AG10803 (cell line): ENCODE measurements at regions not wholly inside any gene's neighbourhood (a gene's known extent, or its start where the extent isn't known, plus 50 kb on each side); places are given as distances from the start of the nearest gene placed in this dataset.

Experiments used
- DNase-seq: peaks from one replicate; pipeline ENCODE4 v3.0.0; 2010; ENCODE audit warnings: low read depth
- H3K4me3 ChIP-seq: 2 replicates; pipeline ENCODE4 v1.5.1; 2011; ENCODE audit warnings: mild to moderate bottlenecking, low read length, control low read depth
- TF ChIP-seq, protein P1 (sequence below): conservative IDR thresholded peaks from 2 replicates; pipeline ENCODE4 v1.5.1; 2011; ENCODE audit warnings: mild to moderate bottlenecking, low read length, control low read depth, inconsistent platforms

DNA sequence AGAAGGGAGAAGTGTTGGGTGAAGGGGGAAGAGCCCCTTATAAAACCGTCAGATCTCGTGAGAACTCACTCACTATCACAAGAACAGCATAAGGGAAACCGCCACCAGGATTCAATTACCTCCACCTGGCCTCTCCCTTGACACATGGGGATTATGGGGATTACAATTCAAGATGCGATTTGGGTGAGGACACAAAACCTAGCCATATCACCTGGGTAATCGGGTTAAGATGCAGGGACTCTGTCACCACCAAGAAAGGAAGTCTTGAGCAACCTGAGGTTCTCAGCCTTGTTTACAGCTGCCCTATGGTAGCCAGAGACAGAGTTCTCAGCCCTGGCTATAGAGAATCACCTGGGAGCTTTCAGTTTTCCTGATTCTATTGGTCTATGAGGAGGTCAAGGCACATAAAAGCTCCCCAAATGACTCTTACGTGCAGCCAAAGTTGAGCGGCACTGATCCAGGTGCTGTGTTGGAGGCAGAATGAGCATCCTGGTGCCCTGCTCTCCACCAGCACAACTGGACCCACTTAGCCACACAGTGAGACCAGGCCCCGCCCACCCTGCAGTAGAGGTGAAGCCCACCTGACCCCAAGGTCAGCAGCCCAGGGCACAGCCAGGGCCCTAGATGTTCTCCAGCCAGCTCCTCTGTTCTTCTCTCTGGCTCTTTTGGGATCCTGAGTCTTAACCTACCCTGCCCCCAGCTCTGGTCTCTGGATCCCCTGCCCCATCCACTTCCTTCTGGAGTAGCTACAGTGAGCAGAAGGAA lies 138.5 kb upstream of the CDH5 start:
- no peak overlapping the region for H3K4me3 ChIP-seq
- TF ChIP-seq, protein P1, sequence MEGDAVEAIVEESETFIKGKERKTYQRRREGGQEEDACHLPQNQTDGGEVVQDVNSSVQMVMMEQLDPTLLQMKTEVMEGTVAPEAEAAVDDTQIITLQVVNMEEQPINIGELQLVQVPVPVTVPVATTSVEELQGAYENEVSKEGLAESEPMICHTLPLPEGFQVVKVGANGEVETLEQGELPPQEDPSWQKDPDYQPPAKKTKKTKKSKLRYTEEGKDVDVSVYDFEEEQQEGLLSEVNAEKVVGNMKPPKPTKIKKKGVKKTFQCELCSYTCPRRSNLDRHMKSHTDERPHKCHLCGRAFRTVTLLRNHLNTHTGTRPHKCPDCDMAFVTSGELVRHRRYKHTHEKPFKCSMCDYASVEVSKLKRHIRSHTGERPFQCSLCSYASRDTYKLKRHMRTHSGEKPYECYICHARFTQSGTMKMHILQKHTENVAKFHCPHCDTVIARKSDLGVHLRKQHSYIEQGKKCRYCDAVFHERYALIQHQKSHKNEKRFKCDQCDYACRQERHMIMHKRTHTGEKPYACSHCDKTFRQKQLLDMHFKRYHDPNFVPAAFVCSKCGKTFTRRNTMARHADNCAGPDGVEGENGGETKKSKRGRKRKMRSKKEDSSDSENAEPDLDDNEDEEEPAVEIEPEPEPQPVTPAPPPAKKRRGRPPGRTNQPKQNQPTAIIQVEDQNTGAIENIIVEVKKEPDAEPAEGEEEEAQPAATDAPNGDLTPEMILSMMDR: no peak
- no peak for DNase-seq

DNA sequence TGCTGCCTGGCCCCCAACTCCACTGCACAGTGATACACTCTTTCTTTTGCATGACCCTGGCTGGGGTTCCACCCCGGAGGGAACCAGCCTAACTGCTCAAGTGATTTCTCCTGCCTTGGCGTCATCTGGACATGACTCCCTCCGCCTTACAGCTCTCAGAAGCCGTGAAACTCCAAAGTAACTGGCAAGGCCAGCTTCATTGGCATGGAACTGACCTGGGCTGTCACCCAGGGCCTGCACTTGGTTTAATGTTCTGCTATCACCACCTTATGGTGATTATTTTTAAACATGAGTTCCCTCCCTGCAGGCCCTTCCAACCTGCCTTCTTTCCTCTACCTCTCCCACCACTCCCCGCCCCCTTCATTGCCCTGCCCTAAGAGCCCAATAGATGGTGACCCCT lies 139.7 kb upstream of the CDH5 start:
- DNase-seq: peak; percentile 20
- H3K4me3 ChIP-seq: no peak overlapping the region
- TF ChIP-seq, protein P1: no peak

DNA sequence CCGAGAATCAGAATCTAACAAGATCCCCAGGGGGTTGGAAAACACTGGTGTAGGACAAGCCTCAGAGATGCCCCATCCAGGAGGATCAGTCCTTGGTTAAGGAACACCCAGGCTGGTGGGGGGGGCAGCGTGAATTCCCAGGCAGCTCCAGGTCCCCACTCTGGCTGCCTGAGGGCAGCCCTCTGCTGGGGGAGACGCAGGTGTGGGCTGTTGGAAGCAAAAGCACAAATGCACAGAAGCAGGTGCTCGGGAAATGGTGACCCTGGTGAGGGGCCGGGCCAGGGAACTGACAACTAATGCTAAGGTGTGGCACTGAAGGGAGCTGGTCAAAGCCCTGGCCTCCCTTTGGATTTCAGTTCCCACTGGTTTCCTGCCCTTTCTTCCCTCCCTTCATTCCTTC lies 140.8 kb upstream of the CDH5 start:
- H3K4me3 ChIP-seq: no peak overlapping the region
- TF ChIP-seq, protein P1: no peak
- no peak for DNase-seq

DNA sequence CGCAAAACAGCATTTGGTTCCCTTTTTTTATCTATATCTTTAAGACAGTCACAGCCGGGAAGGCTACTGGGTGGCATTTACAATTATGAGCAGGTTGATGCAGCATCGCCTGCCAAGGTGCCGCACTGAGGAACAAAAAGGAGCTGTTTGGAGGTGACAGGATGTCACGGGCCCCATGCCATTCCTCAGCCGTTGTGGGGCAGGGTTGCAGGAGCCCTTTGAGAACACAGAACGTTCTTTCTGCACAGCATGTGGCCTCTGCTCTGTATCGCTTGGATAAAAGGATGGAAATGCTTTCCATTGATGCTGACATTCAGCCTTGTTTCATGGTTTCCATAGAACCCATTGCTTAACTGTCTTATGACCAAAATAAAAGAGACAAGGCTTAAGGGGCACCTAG lies 141.9 kb upstream of the CDH5 start:
- TF ChIP-seq, protein P1: no peak
- no peak for DNase-seq
- no peak overlapping the region for H3K4me3 ChIP-seq

DNA sequence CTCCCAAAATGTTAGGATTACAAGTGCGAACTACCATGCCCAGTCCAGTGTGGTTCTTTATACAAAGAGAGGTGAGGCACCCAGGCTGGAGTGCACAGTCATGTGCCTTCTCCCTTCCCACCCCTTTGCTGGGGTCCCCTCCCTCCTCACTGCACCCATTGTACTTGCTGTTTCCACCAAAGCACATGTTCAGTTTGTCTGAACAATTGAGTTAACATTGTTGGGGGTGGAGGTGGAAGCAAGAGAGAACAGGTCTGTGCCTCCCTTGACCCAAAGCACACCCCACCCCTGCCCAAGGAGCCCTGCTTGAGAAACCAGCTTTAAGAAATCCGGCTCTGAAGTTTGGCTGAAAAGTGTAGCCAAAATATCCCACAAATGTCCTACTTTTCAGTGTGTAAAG lies 142.3 kb upstream of the CDH5 start:
- H3K4me3 ChIP-seq: no peak overlapping the region
- TF ChIP-seq, protein P1: no peak
- no peak for DNase-seq

DNA sequence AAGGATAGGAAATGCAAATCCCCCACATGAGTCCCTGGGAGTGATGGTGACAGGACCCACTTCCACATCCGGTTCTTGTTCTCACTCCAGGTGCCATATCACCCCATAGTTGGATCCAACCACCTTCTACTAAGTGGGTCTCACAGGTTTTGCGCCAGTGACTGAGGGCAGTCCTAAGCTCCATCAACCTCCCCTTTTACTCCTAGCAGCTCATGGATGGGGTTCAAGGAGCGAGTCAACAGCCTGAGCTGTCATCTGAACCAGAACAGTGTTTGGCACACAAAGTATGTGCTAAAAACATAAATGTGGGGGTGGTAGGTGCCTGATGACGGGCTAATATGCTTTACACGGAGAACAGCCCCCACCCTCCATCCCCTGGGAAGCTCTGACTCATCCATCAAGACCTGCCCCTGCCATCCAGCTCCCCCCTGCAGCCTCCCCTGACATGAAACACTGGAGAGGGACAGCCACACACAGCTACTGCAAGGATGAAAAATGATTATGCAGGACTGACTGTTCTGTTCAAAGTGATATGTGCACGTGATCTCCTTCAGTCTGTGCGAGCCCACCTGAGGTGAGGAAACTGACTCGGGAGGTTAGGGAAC lies 143.2 kb upstream of the CDH5 start:
- no peak overlapping the region for H3K4me3 ChIP-seq
- DNase-seq: peak; percentile 40
- TF ChIP-seq, protein P1: no peak

DNA sequence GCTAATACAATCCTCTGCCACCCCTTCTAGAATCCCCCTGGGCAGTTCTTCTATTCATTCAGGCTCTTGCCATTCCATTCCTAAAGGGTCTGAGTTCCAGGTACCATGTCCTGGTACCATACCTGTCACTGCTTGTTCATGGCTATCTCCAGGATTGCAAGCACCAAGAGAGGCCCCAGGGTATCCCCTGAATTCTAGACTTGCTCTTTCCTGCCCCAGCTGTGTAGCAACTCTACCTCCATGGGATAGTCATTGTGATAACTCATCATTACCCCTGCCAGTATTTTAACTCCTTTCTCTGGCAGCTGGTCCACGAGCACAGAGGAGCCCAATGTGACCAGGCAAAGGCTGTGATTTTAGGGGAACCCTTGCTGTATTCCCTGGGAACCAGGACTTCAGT lies 143.7 kb upstream of the CDH5 start:
- no peak for DNase-seq
- TF ChIP-seq, protein P1: no peak
- no peak overlapping the region for H3K4me3 ChIP-seq
